HG03460 (cell line): ENCODE measurements at regions not wholly inside any gene's neighbourhood (a gene's known extent, or its start where the extent isn't known, plus 50 kb on each side); places are given as distances from the start of the nearest gene placed in this dataset.

Source experiments
- ATAC-seq: cut with Tn5 transposase; IDR thresholded peaks from one replicate; pipeline ENCODE4 v1.9.1; 2021; ENCODE audit not compliant: unreplicated experiment

- ATAC-seq: no peak
These were observed 825.5 kb downstream of the BCL11B start for GRCh38 chr14:98446508-98446907.

GRCh38 chr14:98456231-98456630 lies 815.8 kb downstream of the BCL11B start:
- ATAC-seq: no peak

GRCh38 chr14:98458702-98459101 lies 813.3 kb downstream of the BCL11B start:
- no peak for ATAC-seq

- no peak for ATAC-seq
These were observed 809.1 kb downstream of the BCL11B start for GRCh38 chr14:98462908-98463307.

- no peak for ATAC-seq
These were observed 805.2 kb downstream of the BCL11B start for GRCh38 chr14:98466807-98467206.

- ATAC-seq: no peak
These were observed 801.3 kb downstream of the BCL11B start for GRCh38 chr14:98470663-98471062.

GRCh38 chr14:98474900-98475299 lies 797.1 kb downstream of the BCL11B start:
- no peak for ATAC-seq

GRCh38 chr14:98477935-98478334 lies 794.1 kb downstream of the BCL11B start:
- ATAC-seq: no peak

- ATAC-seq: no peak
These were observed 782.9 kb downstream of the BCL11B start for GRCh38 chr14:98489115-98489514.

GRCh38 chr14:98494582-98494981 lies 777.4 kb downstream of the BCL11B start:
- no peak for ATAC-seq

GRCh38 chr14:98498019-98498885 lies 773.7 kb downstream of the BCL11B start:
- ATAC-seq: no peak

GRCh38 chr14:98501335-98501734 lies 770.7 kb downstream of the BCL11B start:
- ATAC-seq: no peak

GRCh38 chr14:98501836-98502235 lies 770.2 kb downstream of the BCL11B start:
- no peak for ATAC-seq

GRCh38 chr14:98503086-98503815 lies 768.7 kb downstream of the BCL11B start:
- no peak for ATAC-seq

- no peak for ATAC-seq
These were observed 764.7 kb downstream of the BCL11B start for GRCh38 chr14:98507264-98507663.

GRCh38 chr14:98510392-98510791 lies 761.6 kb downstream of the BCL11B start:
- ATAC-seq: no peak

- no peak for ATAC-seq
These were observed 759.3 kb downstream of the BCL11B start for GRCh38 chr14:98512501-98513251.

GRCh38 chr14:98513558-98513957 lies 758.4 kb downstream of the BCL11B start:
- no peak for ATAC-seq

GRCh38 chr14:98514016-98514415 lies 758.0 kb downstream of the BCL11B start:
- ATAC-seq: no peak

GRCh38 chr14:98536256-98536655 lies 735.7 kb downstream of the BCL11B start:
- no peak for ATAC-seq

GRCh38 chr14:98542316-98542715 lies 729.7 kb downstream of the BCL11B start:
- ATAC-seq: no peak

- ATAC-seq: no peak
These were observed 728.9 kb downstream of the BCL11B start for GRCh38 chr14:98543074-98543473.
